Kidney (tissue), 13 donors: ENCODE measurements at regions not wholly inside any gene's neighbourhood (a gene's known extent, or its start where the extent isn't known, plus 50 kb on each side); places are given as distances from the start of the nearest gene placed in this dataset.

Source experiments
- DNase-seq, 5 donors: peaks; one replicate each; pipeline ENCODE4 v3.0.0-alpha.2; 2013 to 2020
- FAIRE-seq: peaks from 2 replicates; lab custom pipeline; 2012; peaks lifted over from hg19 to GRCh38; lab: Jason Lieb, UNC
- H3K27ac ChIP-seq, 2 donors: one replicate each; pipeline ENCODE4 v1.7.0; 2013; ENCODE audit warnings: low read depth in 2 of 2, low read length in 2 of 2, inconsistent platforms in 1 of 2
- H3K27me3 ChIP-seq: one replicate; pipeline ENCODE4 v1.7.1; 2013; ENCODE audit warnings: low read length, inconsistent platforms; ENCODE audit not compliant: control insufficient read depth, insufficient read depth
- H3K36me3 ChIP-seq, 3 donors: one replicate each; pipeline versions ENCODE4 v1.7.0 to v1.7.1; 2013; ENCODE audit warnings: low read length in 3 of 3, control low read depth in 1 of 3, inconsistent platforms in 1 of 3; ENCODE audit not compliant: insufficient read depth in 3 of 3, control insufficient read depth in 2 of 3
- H3K4me1 ChIP-seq, 3 donors: one replicate each; pipeline versions ENCODE4 v1.7.0 to v1.7.1; 2013; ENCODE audit warnings: low read length in 3 of 3, inconsistent platforms in 1 of 3, low read depth in 1 of 3; ENCODE audit not compliant: control insufficient read depth in 2 of 3, insufficient read depth in 2 of 3
- H3K4me3 ChIP-seq, 3 donors: one replicate each; pipeline versions ENCODE4 v1.7.0 to v1.8.1; 2013; ENCODE audit warnings: low read length in 3 of 3, control low read depth in 1 of 3, inconsistent platforms in 1 of 3
- H3K9ac ChIP-seq, 3 donors: one replicate each; pipeline versions ENCODE4 v1.7.0 to v1.7.1; 2013; ENCODE audit warnings: low read length in 3 of 3, control low read depth in 1 of 3, inconsistent platforms in 1 of 3
- H3K9me3 ChIP-seq, 3 donors: one replicate each; pipeline versions ENCODE4 v1.7.0 to v1.7.1; 2013; ENCODE audit warnings: low read length in 3 of 3, control low read depth in 1 of 3, inconsistent platforms in 1 of 3; ENCODE audit not compliant: control insufficient read depth in 2 of 3, insufficient read depth in 1 of 3
- intact Hi-C: fragments of 100-400 bp; cut with DNase I; formaldehyde crosslinking; loops from one replicate; pipeline ENCODE4 v1.11.1; 2022
- TF ChIP-seq, protein P1 (sequence below): IDR thresholded peaks from 3 replicates; pipeline ENCODE4 v1.5.1; 2012; ENCODE audit warnings: mild to moderate bottlenecking, moderate library complexity, borderline replicate concordance; ENCODE audit not compliant: insufficient read depth; ENCODE audit errors: extremely low read depth
- donor health status: control.
- donor health status: control.
- donor health status: control.
- donor health status: control.
- donor health status: control.
- donor health status: DM: yes; HTN: yes; CAD: no.
- donor health status: Normal renal cell carcinoma (clear cell type).

DNA sequence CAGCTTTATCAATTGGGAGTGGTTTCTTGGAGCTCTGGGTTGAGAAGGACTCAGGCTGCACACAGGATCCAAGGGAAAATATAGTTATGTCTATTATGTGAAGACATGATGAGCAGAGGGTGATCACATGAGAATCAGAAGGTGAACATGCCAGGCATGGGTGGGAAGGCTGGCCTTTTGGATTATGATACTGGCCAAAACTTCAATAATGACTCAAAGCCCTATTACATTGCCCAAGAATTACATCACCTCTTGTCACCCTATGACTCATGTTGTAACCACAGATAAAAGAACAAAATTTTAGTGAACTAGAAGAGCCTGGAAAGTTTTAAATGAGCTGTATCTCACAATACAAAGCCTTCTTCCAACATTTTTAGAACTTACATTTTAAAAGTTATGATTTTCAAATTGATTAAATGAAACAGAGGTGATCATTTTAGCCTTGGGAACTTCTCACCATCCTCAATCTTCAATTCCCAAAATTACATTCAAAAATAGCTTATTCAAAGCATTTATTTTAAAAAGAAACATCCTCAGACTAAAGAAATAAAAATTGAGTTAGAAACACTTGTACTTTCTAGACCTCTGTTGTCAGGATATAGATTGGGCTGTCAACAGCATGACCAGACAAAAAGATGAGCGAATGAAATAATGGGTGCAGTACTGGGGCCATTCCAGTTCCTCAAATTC is 428.3 kb downstream of the MBD2 start:
- no peaks in the 10 kb centered on the region for H3K36me3 ChIP-seq
- no peak for FAIRE-seq
- no peak overlapping the region for H3K27ac ChIP-seq
- TF ChIP-seq, protein P1, sequence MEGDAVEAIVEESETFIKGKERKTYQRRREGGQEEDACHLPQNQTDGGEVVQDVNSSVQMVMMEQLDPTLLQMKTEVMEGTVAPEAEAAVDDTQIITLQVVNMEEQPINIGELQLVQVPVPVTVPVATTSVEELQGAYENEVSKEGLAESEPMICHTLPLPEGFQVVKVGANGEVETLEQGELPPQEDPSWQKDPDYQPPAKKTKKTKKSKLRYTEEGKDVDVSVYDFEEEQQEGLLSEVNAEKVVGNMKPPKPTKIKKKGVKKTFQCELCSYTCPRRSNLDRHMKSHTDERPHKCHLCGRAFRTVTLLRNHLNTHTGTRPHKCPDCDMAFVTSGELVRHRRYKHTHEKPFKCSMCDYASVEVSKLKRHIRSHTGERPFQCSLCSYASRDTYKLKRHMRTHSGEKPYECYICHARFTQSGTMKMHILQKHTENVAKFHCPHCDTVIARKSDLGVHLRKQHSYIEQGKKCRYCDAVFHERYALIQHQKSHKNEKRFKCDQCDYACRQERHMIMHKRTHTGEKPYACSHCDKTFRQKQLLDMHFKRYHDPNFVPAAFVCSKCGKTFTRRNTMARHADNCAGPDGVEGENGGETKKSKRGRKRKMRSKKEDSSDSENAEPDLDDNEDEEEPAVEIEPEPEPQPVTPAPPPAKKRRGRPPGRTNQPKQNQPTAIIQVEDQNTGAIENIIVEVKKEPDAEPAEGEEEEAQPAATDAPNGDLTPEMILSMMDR: no peak
- H3K27me3 ChIP-seq: no peaks in the 10 kb centered on the region
- DNase-seq: no peak
- intact Hi-C loops: no loop called here
- H3K4me1 ChIP-seq: no peaks in the 10 kb centered on the region
- no peak overlapping the region for H3K4me3 ChIP-seq
- H3K9ac ChIP-seq: no peak overlapping the region
- no peaks in the 10 kb centered on the region for H3K9me3 ChIP-seq

DNA sequence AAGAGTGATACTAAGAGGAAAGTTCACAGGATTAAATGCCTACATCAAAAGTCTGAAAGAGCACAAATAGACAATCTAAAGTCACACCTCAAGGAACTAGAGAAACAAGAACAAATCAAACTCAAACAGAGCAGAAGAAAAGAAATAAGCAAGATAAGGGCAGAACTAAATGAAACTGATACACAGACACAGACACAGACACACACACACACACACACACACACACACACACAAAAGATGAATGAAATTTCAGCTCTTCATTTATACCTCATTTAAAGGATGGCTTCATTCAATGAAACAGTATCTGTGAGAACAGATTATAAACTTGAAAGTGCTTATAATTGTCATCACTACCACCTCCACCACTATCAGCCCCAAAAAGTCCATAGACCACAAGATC is 428.9 kb downstream of the MBD2 start:
- TF ChIP-seq, protein P1: no peak
- H3K27me3 ChIP-seq: no peaks in the 10 kb centered on the region
- FAIRE-seq (no peak), DNase-seq (no peak)
- H3K9ac ChIP-seq: no peak overlapping the region
- no peak overlapping the region for H3K4me3 ChIP-seq
- intact Hi-C loops: no loop called here
- no peaks in the 10 kb centered on the region for H3K36me3 ChIP-seq
- no peaks in the 10 kb centered on the region for H3K4me1 ChIP-seq
- no peaks in the 10 kb centered on the region for H3K9me3 ChIP-seq
- H3K27ac ChIP-seq: no peak overlapping the region

DNA sequence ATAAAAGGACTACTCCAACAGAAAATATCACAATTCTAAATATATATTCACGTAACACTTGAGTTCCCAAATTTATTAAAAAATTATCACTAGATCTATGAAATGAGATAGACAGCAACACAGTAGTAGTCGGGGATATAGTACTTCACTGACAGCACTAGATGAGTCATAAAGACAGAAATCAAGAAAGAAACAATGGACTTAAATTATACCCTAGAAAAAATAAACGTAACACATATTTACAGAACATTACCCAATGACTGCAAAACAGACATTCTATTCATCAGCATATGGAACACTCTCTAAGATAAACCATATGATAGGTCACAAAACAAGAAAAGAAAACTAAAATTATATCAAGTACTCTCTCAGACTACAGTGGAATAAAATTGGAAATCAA is 429.4 kb downstream of the MBD2 start:
- no peak overlapping the region for H3K27ac ChIP-seq
- no peak overlapping the region for H3K4me3 ChIP-seq
- no peaks in the 10 kb centered on the region for H3K27me3 ChIP-seq
- H3K9ac ChIP-seq: no peak overlapping the region
- no peak for FAIRE-seq
- intact Hi-C loops: no loop called here
- TF ChIP-seq, protein P1: no peak
- no peaks in the 10 kb centered on the region for H3K36me3 ChIP-seq
- no peak for DNase-seq
- no peaks in the 10 kb centered on the region for H3K9me3 ChIP-seq
- no peaks in the 10 kb centered on the region for H3K4me1 ChIP-seq

DNA sequence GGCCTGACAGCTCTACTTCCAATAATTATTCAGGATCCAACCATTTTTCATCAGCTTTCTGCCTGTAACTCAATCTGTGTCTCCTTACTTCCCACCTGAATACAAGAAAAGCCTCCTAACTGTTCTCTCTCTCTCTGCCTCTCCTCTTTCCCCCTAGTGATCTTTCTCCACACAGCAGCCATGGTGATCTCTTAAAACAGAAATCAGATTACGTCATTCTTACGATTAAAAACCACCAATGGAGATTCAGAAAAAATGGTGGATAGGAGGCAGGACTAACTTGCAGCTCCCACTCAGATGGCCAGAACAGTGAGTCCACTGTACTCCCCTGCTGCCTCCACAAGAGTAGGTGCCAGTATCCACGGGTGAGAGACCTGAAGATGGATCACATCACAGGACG is 431.7 kb downstream of the MBD2 start:
- intact Hi-C loops: no loop called here
- FAIRE-seq: no peak
- no peaks in the 10 kb centered on the region for H3K27me3 ChIP-seq
- no peak overlapping the region for H3K9ac ChIP-seq
- H3K9me3 ChIP-seq: no peaks in the 10 kb centered on the region
- TF ChIP-seq, protein P1: no peak
- H3K4me3 ChIP-seq: no peak overlapping the region
- H3K27ac ChIP-seq: no peak overlapping the region
- no peaks in the 10 kb centered on the region for H3K36me3 ChIP-seq
- H3K4me1 ChIP-seq: no peaks in the 10 kb centered on the region
- no peak for DNase-seq
